ENCODE measurements at regions not wholly inside any gene's neighbourhood (a gene's known extent, or its start where the extent isn't known, plus 50 kb on each side); places are given as distances from the start of the nearest gene placed in this dataset.
"Not testable (repeated sequence)": the region's sequence is repeated elsewhere in the genome, so short reads cannot be mapped to it uniquely, and the experiment has no call there.

DNA sequence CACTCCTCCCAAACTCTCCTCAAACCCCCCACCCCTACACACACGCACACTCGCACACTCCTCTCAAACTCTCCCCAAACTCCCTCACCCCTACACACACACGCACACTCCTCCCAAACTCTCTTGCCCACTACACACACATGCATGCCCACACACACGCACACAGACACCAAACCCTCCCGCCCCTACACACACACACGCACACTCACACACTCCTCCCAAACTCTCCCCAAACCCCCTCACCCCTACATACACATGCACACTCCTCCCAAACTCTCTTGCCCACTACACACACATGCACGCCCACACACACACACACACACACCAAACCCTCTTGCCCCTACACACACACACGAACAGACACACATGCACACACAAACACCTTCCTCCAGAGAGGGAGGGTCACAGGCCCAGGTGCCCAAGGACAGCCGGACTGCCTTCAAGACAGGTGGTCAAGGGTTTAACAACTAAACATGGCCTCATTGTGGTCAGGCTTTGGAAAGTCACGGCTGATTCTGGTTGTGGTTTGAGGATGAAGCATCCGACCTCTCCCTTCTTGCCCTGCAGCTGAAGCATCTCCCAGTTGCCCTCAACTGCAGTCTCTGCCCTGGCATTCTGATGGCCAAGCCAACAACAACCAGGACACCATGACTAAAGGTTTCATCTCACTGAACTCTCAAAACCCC is 72.3 kb upstream of the SNTG2 start:
- DNase-seq (ENCODE audit: low read depth in 4 of 4, low spot score in 3 of 4), result no peak

DNA sequence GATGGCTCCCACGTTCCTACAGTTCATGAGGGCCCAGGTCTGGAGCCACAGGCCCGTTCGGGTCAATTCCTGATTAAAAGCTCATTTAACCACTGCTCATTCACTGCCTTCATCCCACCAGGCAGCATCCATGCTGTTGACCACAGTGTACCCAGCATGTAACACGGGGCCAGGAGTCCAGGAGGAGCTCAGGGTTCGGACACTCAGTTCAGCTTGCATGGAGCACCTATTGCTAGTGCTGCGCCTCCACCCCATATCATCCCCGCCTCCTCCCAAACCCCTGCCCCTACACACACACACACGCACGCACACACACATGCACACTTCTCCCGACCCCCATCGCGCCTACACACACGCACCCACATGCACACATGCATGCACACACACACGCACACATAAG is 72.9 kb upstream of the SNTG2 start:
- DNase-seq (ENCODE audit: low read depth in 4 of 4, low spot score in 3 of 4), result no peak

DNA sequence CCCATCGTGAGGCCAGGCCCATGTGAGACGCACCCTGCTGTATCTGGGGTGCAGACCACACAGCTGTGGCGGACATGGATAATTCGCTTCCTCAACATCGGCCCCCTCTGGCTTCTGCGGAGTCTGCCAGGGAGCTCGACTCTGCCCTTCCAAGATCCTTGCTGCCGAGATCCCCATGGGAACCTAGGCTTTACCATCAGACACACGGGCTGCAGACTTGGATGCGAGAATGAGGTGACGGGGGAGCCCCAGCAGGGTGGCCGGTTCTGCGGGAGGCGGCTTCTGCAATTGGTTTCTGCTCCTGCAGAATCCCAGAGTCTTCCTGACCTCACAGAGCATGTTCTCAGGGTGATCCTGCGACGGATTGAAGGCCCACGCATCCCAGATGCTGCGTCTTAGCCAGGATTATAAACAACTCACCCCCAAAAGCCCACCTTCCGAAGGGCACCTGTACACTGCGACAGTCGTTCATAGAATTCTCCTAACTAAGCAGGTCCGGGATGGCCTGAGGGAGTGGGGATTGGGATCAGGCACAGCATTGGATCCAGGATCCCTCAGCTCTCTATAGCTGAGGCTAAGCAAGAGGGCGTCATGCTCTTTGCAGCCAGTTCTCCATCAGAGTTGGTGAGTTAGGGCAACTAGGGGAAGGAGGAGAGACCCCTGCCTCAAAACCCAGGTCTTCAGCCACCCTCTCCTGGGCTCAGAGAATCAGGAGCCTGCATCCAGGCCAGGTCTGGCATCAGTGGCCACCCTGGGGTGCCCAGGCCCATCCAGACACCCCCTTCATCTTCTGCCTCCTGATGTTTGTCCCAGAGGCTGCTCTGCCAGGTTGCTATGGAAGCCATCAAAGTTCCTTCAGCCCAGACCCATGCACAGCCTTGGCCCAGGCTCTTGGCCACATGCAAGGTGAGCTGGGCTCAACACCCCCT is 74.7 kb upstream of the SNTG2 start:
- no peak for DNase-seq (ENCODE audit: low read depth in 4 of 4, low spot score in 3 of 4)

DNA sequence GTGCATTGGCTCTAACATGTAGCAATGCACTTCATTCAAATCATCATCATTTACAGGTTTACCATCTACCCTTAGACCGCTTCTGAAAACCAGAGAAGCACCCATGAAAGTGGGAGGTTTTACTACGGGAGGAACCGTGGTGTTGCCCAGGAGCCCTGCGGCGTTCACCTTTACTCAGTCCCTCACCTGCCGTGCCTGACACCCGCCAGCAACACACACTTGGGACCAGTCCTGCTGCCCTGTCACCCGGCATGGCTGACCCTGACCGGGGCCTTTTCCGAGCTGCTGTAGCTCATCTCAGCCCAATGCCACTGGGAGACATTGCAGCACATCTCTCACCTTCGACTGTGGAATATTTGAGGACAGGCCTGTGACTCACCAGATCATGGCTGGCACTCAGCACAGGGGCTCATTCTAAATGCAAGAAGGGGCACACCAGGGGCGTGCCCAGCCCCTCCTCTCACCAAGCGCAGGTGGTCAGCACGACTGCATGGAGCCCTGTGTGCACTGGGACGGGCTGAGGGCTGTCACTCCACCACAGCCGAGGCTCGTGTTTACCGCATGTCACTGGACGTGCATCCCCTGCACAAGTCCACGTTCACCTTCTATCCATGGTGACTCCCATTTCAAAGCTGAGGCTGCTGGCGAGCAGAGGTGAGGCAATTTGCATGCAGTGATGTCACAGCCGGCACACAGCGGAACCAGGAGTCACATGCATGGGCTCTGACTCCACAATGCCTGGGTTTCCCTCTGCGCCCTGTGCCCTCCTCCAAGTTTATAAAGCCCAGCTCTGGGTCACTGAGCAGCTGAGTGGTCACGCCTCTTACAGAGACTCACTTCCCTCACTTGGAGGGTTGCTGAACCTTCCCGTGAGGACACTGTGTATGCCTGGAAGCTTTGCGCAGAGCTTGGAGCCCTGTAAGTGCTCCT is 76.7 kb upstream of the SNTG2 start:
- DNase-seq (ENCODE audit: low read depth in 4 of 4, low spot score in 3 of 4), result peak in 1 of 4 donors; percentile 29

DNA sequence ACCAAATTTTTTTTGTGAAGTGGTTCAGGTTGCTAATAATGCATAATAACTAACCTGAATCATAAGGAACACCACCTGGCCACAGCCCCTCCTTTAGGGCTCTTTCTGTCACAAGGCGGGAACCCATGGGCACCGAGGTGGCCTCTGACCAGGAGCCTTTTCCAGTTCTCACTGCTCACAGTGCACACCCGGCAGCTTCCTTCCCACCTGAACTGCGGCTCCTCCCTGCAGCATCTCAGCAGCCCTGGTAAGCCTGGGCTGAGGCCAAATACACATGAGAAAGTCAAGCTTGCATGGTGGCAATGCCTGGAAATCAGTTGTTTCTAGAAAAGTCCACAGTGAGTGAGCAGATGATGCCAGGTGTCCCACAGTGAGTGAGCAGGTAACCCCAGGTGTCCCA is 77.6 kb upstream of the SNTG2 start:
- DNase-seq (ENCODE audit: low read depth in 4 of 4, low spot score in 3 of 4), result no peak

DNA sequence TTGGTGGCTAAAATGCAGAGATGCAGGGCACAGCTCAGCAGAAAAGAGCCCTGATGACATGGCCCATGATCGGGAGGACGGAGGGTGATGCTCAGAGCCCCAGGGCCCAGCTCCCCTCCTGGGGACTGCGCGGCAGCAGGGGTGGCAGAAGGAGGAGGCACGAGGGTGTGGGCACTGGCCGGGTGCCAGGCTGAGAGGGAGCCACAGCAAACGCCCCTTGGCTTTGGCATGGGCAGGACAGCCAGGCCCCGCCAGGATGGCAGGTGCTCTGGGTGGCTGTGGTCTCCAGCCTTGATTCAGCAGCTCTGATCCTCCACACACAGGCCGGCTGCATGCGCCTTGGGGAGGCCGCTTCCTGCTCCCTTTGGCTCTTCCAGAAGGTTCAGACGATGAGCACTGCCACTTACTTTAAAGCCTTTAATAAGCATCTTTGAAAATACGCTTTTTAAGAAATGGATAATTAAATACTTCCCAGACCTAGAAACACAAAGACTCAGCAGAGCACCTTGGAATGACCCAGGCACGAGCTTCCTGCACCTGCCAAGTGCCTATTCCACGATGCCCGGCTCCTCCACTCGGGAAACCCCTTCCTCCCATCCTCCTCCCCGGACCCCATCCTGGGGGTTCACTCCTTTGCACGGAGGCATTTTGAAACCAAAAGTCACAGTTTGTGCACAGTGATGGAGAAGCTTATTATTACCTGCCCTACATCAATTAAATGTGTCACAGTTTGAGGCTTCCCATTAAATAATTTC is 78.5 kb upstream of the SNTG2 start:
- DNase-seq (ENCODE audit: low read depth in 4 of 4, low spot score in 3 of 4), result no peak

DNA sequence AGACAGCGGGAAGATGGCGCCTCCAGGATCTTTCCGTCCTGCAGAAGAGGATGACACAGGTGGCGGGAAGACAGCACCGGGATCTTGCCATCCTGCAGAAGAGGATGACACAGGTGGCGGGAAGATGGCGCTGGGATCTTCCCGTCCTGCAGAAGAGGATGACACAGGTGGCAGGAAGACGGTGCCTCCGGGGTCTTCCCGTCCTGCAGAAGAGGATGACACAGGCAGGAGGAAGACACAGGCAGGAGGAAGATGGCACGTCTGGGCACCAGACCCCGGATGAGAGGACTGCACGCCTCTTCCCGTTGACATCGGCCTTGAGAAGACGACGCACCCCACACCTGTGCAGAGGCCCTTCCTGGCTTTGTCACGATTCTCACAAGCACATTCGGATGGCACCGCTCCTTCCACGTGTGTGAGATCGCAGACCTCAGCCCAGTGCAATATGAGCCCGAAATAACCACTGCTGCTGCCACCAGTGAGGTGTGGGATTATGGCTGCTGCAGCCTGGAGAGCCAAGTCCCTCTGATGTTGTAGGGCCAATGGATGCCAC is 79.4 kb upstream of the SNTG2 start:
- no peak for DNase-seq (ENCODE audit: low read depth in 4 of 4, low spot score in 3 of 4)

DNA sequence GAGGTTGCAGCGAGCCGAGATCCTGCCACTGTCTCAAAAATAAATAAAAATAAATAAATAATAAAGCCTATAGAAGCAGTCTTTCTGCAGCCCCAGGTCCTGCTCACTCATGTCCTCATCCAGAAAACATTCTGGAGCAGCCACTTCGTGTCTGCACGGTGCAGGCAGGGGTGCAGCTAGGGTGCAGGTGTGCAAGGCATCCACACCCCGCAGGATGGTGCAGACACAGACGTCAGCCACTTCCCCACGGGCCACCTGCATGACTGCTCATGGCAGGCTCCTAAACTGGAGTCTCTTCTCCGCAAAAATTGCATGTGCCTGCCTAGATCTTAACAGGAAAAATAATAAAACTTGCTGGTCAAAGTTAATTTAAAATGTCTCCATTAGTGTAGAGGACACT is 80.2 kb upstream of the SNTG2 start:
- no peak for DNase-seq (ENCODE audit: low read depth in 4 of 4, low spot score in 3 of 4)

DNA sequence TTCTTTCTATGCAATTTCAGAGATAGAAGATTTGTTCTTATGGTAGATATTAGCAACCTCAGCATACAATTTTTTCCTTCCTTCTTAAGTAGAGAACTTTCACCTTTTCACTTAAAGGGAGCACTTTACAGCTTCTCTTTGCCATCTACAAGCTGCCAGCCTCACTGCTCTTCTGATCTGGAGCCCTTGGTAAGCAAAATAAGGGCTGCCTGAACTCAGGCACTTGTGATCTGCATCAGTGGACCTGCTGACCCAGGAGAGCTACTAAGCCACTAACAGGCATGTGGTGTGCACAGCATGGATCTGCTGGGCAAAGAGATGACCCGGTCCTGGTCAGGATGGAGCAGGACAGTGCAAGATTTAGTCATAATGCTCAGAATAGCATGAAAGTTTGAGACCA is 80.8 kb upstream of the SNTG2 start:
- no peak for DNase-seq (ENCODE audit: low read depth in 4 of 4, low spot score in 3 of 4)

DNA sequence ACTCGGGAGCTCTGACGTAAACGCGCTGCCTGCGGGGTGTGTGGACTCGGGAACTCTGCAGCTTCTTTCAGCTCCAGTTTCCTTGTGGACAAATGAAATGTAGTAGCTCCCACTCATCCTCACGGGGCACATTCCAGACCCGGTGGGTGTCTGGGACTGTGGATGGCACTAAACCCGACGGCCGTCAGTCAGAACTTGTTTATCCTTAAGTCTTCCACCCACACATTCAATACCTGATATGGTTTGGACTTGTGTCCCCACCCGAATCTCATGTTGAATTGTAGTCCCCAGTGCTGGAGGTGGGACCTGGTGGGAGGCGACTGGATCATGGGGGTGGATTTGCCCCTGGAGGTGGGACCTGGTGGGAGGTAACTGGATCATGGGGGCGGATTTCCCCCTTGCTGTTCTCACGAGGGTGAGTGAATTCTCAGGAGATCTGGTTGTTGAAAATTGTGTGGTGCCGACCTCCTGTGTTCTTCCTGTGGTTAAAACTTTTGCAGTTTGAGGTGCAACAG is 81.2 kb upstream of the SNTG2 start:
- DNase-seq (ENCODE audit: low read depth in 4 of 4, low spot score in 3 of 4), result no peak

DNA sequence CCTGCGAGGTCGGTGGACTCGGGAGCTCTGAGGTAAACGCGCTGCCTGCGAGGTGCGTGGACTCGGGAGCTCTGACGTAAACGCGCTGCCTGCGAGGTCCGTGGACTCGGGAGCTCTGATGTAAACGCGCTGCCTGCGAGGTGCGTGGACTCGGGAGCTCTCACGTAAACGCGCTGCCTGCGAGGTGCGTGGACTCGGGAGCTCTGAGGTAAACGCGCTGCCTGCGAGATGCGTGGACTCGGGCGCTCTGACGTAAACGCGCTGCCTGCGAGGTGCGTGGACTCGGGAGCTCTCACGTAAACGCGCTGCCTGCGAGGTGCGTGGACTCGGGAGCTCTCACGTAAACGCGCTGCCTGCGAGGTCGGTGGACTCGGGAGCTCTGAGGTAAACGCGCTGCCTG is 81.8 kb upstream of the SNTG2 start:
- not testable (repeated sequence) for DNase-seq (ENCODE audit: low read depth in 4 of 4, low spot score in 3 of 4)

DNA sequence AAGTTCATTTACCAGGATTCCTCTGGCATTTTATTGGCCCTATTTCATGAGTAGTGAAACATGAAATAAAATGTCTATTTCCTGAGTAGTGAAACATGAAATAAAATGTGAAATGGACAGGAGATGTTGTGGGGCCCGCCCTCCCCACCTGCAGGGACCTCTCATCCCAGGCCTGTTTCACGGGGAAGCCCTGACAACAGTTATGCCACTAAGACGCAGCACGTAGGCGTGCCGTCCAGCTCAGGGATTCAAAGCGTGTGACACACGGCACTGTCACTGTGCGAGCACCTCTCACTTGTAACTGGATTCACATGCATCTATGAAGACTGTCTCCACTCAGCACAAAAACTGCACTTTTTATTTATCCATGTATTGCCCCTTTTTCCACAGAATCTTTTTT is 83.4 kb upstream of the SNTG2 start:
- DNase-seq (ENCODE audit: low read depth in 4 of 4, low spot score in 3 of 4), result no peak

DNA sequence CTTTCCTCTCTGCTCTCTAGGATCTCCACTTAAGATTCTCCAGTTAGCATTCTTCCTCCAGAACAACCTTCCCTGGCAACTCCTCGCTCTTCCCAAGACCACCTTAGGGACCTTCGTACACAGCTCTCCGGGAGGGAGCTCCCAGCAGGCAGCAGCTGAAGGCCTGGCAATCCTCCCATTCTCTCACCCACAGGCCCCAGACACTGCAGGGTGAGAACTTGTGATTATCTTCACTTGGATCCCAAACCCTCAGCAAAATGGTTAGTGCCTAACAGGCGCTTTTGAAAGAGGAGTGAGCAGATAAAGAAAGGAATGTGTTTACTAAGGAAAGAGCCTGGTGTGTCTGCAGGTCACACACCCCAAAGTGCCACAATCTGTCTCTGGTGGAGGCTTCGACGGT is 83.8 kb upstream of the SNTG2 start:
- DNase-seq (ENCODE audit: low read depth in 4 of 4, low spot score in 3 of 4), result no peak

DNA sequence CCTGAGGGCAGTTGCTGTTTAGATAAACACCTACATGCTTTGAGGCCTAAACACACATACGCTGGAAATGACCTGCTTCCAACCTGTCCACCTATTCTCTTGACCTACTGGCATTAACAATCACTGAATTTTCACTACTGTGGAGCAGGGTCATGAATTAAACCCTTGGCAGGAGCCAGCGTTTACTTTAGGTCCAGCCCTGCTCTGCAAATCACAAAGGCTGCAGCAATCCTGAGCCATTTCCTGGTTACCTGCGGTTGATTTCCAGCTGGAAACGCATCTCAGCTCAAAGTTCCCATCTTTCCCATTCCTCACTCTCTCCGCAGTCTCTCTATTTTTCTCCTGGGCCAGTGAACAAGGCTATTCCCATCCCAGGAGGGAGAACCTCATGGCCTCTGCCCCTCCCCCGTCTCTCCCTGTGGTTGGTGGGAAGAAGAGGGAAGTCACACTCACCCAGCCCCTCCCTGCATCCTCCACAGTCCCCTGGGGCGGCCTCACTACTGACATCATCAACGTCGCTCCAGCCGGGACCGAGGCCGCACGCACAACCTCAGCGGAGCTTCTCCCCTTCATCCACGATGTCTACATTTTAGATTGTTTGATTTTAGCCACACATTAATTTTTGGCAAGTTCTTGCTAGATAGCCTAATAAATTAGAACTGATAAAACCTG is 84.5 kb upstream of the SNTG2 start:
- DNase-seq (ENCODE audit: low read depth in 4 of 4, low spot score in 3 of 4), result no peak

DNA sequence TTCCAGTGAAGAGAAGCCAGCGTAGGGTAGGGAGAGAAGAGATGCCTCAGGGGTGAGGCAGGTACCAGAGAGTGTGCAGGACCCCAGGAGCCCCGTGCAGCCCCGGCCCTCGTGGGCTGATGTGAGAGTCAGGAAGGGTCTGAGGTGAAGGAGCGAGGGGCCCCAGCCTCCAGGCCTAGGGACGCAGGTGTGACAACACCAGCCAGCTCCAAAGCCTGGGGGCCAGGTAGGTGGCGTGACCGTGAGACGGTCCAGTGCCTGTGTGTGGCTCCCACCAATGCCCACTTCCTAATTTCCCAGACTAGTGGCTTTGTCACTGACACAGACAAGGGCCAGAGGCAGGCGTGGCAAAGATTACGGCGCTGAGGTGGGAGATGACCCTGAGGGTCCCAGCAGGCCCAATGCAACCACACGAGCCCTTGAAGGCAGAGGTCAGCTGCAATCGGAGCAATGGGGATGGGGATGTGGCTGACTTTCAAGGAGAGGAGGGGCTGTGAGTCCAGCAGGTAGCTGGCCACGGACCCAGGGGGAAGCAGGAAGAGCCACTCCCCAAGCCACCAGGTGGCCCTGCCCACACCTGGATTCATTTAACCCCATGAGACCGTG is 86.0 kb upstream of the SNTG2 start:
- no peak for DNase-seq (ENCODE audit: low read depth in 4 of 4, low spot score in 3 of 4)

DNA sequence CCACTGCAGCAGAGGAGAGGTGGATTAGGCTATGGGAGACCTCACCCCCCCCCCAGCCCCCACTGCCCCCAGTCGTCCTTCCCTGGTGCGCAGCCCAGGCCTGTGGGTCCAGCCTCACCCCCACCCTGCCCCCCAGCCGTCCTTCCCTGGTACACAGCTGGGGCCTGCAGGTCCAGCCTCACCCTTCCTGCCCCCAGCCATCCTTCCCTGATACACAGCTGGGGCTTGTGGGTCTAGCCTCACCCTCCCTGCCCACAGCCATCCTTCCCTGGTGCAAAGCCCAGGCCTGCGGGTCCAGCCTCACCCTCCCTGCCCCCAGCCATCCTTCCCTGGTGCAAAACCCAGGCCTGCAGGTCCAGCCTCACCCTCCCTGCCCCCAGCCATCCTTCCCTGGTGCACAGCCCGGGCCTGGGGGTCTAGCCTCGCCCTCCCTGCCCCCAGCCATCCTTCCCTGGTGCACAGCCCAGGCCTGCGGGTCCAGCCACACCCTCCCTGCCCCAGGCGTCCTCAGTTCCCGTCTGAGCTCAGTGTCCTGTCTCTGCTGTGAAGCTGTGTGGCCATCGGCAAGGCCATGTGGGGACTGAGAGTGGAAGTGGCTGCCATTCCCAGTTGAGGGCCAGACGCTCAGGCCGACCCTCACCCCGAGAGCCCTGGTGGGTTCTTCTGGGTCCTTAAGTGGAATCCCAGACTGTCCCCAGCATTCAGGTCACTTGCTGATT is 86.8 kb upstream of the SNTG2 start:
- DNase-seq (ENCODE audit: low read depth in 4 of 4, low spot score in 3 of 4), result no peak

DNA sequence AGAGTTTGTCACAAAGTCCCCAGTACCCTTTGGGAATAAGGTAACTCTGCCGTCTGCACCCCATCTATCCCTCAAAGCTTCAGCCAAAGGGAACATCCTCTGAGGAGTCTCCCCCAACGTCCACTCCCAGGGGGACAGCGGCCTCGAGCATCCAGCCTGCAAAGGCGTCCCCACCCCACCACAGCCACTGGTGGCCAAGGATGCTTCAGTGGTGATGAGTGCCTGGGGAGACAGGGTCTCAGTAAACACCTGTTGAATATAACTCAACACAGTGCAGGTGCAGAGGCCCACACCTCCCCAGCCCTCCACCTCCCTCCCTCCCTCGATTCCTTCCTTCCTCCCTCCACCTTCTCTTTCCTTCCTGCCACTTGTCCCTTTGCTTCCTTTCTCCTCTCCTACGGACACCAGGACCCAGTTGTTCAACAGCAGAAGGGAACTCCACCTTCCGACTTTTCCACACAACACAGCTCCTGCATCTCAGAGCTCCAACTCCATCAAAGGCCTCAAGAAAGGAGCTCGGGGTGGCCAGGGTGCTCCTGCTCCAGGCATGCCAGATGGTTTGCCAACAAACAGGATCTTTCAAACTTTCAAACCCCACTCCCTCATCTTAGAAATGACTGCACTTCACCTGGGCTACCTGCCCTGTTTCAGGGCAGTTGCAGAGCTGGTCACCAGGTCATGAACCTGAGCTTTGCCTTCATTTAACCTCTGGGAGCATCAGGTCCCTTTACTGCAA is 87.8 kb upstream of the SNTG2 start:
- no peak for DNase-seq (ENCODE audit: low read depth in 4 of 4, low spot score in 3 of 4)

DNA sequence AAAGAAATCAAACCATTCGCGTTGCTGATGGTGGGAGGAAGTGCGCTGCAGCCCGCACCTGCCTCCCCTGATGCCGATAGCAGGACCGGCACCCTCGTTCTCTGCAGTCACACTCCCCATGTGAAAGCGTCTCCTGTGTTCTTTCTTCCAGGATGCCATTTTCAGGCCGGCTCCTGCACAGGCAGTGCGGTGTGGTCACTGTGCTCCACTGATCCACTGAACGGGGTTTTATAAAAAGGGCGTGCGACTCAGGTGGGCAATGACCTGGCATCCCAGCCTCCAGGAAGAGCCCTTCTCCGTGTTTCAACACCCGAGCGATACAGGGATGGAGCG is 88.3 kb upstream of the SNTG2 start:
- DNase-seq (ENCODE audit: low read depth in 4 of 4, low spot score in 3 of 4), result no peak
